NCI-H1417 treated with DMSO at 0.1 percent for 48 hours (cell line): ENCODE measurements at regions not wholly inside any gene's neighbourhood (a gene's known extent, or its start where the extent isn't known, plus 50 kb on each side); places are given as distances from the start of the nearest gene placed in this dataset.

Experiments used
- DNase-seq: peaks from one replicate; lab custom pipeline; 2025; lab: John Stamatoyannopoulos, UW

GRCh38 chr6:115720900-115721299 is 339.8 kb downstream of the FRK start:
- no peak for DNase-seq

- no peak for DNase-seq
These were observed 343.2 kb downstream of the FRK start for GRCh38 chr6:115717472-115717871.

GRCh38 chr6:115717062-115717461 is 343.6 kb downstream of the FRK start:
- DNase-seq, result no peak

GRCh38 chr6:115712291-115712961 is 348.3 kb downstream of the FRK start:
- DNase-seq, result no peak

- DNase-seq, result no peak
These were observed 351.8 kb downstream of the FRK start for GRCh38 chr6:115708850-115709249.

- no peak for DNase-seq
These were observed 353.7 kb downstream of the FRK start for GRCh38 chr6:115706981-115707380.

GRCh38 chr6:115706324-115706723 is 354.4 kb downstream of the FRK start:
- no peak for DNase-seq

- no peak for DNase-seq
These were observed 356.7 kb downstream of the FRK start for GRCh38 chr6:115704028-115704427.

- no peak for DNase-seq
These were observed 369.3 kb downstream of the FRK start for GRCh38 chr6:115691433-115691832.

GRCh38 chr6:115690854-115691253 is 369.8 kb downstream of the FRK start:
- DNase-seq, result no peak

- no peak for DNase-seq
These were observed 378.5 kb downstream of the FRK start for GRCh38 chr6:115681978-115682775.

- no peak for DNase-seq
These were observed 380.1 kb downstream of the FRK start for GRCh38 chr6:115680621-115681020.

GRCh38 chr6:115677198-115677597 is 383.5 kb downstream of the FRK start:
- DNase-seq, result no peak

GRCh38 chr6:115675443-115675842 is 385.2 kb downstream of the FRK start:
- DNase-seq, result no peak

GRCh38 chr6:115668781-115669180 is 391.9 kb downstream of the FRK start:
- no peak for DNase-seq

GRCh38 chr6:115668211-115668610 is 392.5 kb downstream of the FRK start:
- DNase-seq, result no peak

GRCh38 chr6:115667478-115668026 is 393.1 kb downstream of the FRK start:
- DNase-seq, result no peak

GRCh38 chr6:115666997-115667396 is 393.7 kb downstream of the FRK start:
- DNase-seq, result no peak

GRCh38 chr6:115665310-115665709 is 395.4 kb downstream of the FRK start:
- no peak for DNase-seq

GRCh38 chr6:115663681-115664080 is 397.0 kb downstream of the FRK start:
- DNase-seq, result no peak

GRCh38 chr6:115643762-115644161 is 416.9 kb downstream of the FRK start:
- no peak for DNase-seq

- DNase-seq, result no peak
These were observed 425.8 kb downstream of the FRK start for GRCh38 chr6:115634887-115635286.

- DNase-seq, result no peak
These were observed 426.6 kb downstream of the FRK start for GRCh38 chr6:115634131-115634530.
